SU-DHL-6 (cell line): ENCODE measurements at regions not wholly inside any gene's neighbourhood (a gene's known extent, or its start where the extent isn't known, plus 50 kb on each side); places are given as distances from the start of the nearest gene placed in this dataset.

Experiments
- H2AFZ ChIP-seq: fragments of 200-600 bp; sonication (generic); 2 replicates; pipeline ENCODE4 v1.6.1; 2014; ENCODE audit warnings: low read depth, mild to moderate bottlenecking, moderate library complexity, mixed read lengths, antibody characterized with exemption, low read length; ENCODE audit not compliant: severe bottlenecking
- H3F3A ChIP-seq: fragments of 200-600 bp; shearing (Covaris generic); 2 replicates; pipeline ENCODE4 v1.6.0; 2016; ENCODE audit warnings: antibody characterized with exemption, mild to moderate bottlenecking; ENCODE audit not compliant: insufficient read depth
- H3K27ac ChIP-seq: fragments of 200-600 bp; sonication (generic); 2 replicates; pipeline ENCODE4 v1.5.1; 2016; ENCODE audit warnings: low read depth, mild to moderate bottlenecking, low read length, moderate library complexity, mixed read lengths
- H3K27me3 ChIP-seq: fragments of 200-600 bp; sonication (generic), shearing (Covaris generic); 2 replicates; pipeline ENCODE4 v1.6.0; 2014; ENCODE audit warnings: mild to moderate bottlenecking, low read length
- H3K36me3 ChIP-seq: fragments of 200-600 bp; sonication (generic); 2 replicates; pipeline ENCODE4 v1.6.1; 2014; ENCODE audit warnings: mild to moderate bottlenecking, low read length, mixed read lengths
- H3K4me2 ChIP-seq: fragments of 300-600, 200-600 bp; shearing (Covaris generic), sonication (generic); 2 replicates; pipeline ENCODE4 v1.6.0; 2014; ENCODE audit warnings: low read length, low read depth, mild to moderate bottlenecking; ENCODE audit not compliant: poor library complexity, severe bottlenecking
- H3K4me3 ChIP-seq: fragments of 200-600 bp; sonication (generic); 2 replicates; pipeline ENCODE4 v1.5.1; 2014; ENCODE audit warnings: antibody characterized with exemption, low read length, mild to moderate bottlenecking, mixed read lengths; ENCODE audit not compliant: insufficient read depth, poor library complexity, severe bottlenecking
- H3K79me2 ChIP-seq: fragments of 200-600 bp; sonication (generic); 2 replicates; pipeline ENCODE4 v1.6.1; 2014; ENCODE audit warnings: mild to moderate bottlenecking, low read length, moderate library complexity; ENCODE audit not compliant: insufficient read depth
- H3K9ac ChIP-seq: fragments of 200-600 bp; sonication (generic); 2 replicates; pipeline ENCODE4 v1.7.0; 2014; ENCODE audit warnings: mild to moderate bottlenecking, low read length
- H3K9me2 ChIP-seq: fragments of 200-600 bp; sonication (generic); replicated peaks from 2 replicates; pipeline ENCODE4 v1.6.1; 2014; ENCODE audit warnings: low read length; ENCODE audit not compliant: insufficient read depth
- H3K9me3 ChIP-seq: fragments of 200-600 bp; sonication (generic); 2 replicates; pipeline ENCODE4 v1.6.1; 2014; ENCODE audit warnings: low read length, mixed read lengths; ENCODE audit not compliant: insufficient read depth
- H4K20me1 ChIP-seq: fragments of 200-600 bp; sonication (generic); 2 replicates; pipeline ENCODE4 v1.6.1; 2014; ENCODE audit warnings: low read depth, mild to moderate bottlenecking, antibody characterized with exemption, low read length, moderate library complexity, mixed read lengths
- EZH2phosphoT487 ChIP-seq: fragments of 200-600 bp; sonication (generic), shearing (Covaris generic); conservative IDR thresholded peaks from 2 replicates; pipeline ENCODE4 v1.6.1; 2018; ENCODE audit warnings: mild to moderate bottlenecking, antibody characterized with exemption, low read length, moderate library complexity, mixed read lengths
- TF ChIP-seq, protein P1 (sequence below): fragments of 200-600 bp; sonication (generic); IDR thresholded peaks from one replicate; pipeline ENCODE4 v1.5.1; 2017; ENCODE audit warnings: antibody characterized with exemption, mild to moderate bottlenecking, low read length, moderate library complexity; ENCODE audit not compliant: insufficient read depth, poor library complexity, severe bottlenecking

DNA sequence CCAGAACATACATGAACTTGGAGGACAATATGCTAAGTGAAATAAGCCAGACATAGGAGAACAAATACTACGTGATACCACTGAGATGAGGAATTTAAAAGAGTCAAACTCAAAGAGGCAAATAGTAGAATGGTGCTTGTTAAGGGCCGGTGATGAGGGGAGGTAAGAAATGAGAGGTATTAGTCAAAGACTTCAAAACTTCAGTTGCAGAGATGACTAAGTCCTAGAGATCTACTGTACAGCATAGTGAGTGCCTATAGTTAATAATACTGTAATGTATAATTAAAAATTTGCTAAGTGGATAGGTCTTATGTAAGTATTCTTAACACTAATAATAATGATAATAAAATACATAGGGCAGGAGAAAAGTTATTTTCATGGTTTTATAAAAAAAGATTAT lies 126.9 kb upstream of the VEGFC start:
- Histone ChIP-seq H3K79me2 (no peaks in the 10 kb centered on the region), H3K9me3 (no peaks in the 10 kb centered on the region), H3F3A (no peaks in the 10 kb centered on the region), H3K9ac (no peak overlapping the region), H3K4me2 (no peak overlapping the region), H3K4me3 (no peak overlapping the region), H4K20me1 (no peaks in the 10 kb centered on the region), H3K36me3 (no peaks in the 10 kb centered on the region), H2AFZ (no peak overlapping the region), H3K27ac (no peak overlapping the region), H3K27me3 (no peaks in the 10 kb centered on the region), H3K9me2 (no peaks in the 10 kb centered on the region)
- TF ChIP-seq, protein P1, sequence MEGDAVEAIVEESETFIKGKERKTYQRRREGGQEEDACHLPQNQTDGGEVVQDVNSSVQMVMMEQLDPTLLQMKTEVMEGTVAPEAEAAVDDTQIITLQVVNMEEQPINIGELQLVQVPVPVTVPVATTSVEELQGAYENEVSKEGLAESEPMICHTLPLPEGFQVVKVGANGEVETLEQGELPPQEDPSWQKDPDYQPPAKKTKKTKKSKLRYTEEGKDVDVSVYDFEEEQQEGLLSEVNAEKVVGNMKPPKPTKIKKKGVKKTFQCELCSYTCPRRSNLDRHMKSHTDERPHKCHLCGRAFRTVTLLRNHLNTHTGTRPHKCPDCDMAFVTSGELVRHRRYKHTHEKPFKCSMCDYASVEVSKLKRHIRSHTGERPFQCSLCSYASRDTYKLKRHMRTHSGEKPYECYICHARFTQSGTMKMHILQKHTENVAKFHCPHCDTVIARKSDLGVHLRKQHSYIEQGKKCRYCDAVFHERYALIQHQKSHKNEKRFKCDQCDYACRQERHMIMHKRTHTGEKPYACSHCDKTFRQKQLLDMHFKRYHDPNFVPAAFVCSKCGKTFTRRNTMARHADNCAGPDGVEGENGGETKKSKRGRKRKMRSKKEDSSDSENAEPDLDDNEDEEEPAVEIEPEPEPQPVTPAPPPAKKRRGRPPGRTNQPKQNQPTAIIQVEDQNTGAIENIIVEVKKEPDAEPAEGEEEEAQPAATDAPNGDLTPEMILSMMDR = no peak
- TF ChIP-seq EZH2phosphoT487 = no peak

DNA sequence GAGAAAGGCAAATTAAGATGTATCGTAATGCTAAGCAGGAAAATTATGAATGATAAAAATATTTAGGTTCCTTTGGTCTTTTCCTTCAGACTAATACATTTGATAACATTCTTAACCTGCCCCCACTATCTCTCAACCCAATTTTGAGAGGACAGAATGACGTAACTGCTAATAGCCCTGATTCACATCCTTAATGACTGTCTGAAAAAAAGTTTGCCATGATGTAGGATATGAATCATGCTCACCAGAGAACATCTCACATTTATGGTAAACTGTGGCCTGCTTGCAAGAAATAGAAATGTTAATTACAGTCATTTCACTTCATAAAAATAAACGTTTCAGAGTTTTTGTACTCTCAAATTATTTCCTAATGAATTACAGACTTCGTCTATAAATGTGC lies 128.0 kb upstream of the VEGFC start:
- no peaks in the 10 kb centered on the region for H3K79me2 ChIP-seq
- no peaks in the 10 kb centered on the region for H3F3A ChIP-seq
- no peaks in the 10 kb centered on the region for H3K9me3 ChIP-seq
- H3K9me2 ChIP-seq = no peaks in the 10 kb centered on the region
- no peak overlapping the region for H3K4me2 ChIP-seq
- H3K36me3 ChIP-seq = no peaks in the 10 kb centered on the region
- H3K27me3 ChIP-seq = no peaks in the 10 kb centered on the region
- H2AFZ ChIP-seq = no peak overlapping the region
- TF ChIP-seq, protein P1 = no peak
- TF ChIP-seq EZH2phosphoT487 = no peak
- H3K4me3 ChIP-seq = no peak overlapping the region
- H3K27ac ChIP-seq = no peak overlapping the region
- no peak overlapping the region for H3K9ac ChIP-seq
- no peaks in the 10 kb centered on the region for H4K20me1 ChIP-seq

DNA sequence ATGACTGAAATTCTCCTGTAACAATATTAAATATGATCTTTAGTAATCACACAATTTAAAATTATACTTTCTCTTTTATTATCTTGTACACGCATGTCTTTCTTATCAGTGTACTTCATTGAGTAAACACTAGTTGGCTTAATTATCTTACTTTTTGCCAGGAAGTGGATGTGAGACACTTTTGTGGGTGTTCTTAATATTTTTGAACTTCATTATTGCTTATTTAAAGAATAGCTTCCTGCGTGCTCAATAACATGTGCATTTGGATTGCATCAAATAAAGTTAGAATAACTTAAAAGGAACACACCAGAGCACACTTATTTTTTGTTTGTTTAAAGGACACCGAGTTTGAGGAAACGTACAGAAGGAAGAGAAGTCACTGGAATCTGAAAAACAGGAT lies 128.5 kb upstream of the VEGFC start:
- H4K20me1 ChIP-seq = no peaks in the 10 kb centered on the region
- TF ChIP-seq, protein P1 = no peak
- no peak for TF ChIP-seq EZH2phosphoT487
- H3K4me3 ChIP-seq = no peak overlapping the region
- no peaks in the 10 kb centered on the region for H3K79me2 ChIP-seq
- H3K27ac ChIP-seq = no peak overlapping the region
- no peaks in the 10 kb centered on the region for H3K9me2 ChIP-seq
- no peaks in the 10 kb centered on the region for H3K9me3 ChIP-seq
- no peak overlapping the region for H3K4me2 ChIP-seq
- H3K27me3 ChIP-seq = no peaks in the 10 kb centered on the region
- no peak overlapping the region for H3K9ac ChIP-seq
- H3K36me3 ChIP-seq = no peaks in the 10 kb centered on the region
- H2AFZ ChIP-seq = no peak overlapping the region
- H3F3A ChIP-seq = no peaks in the 10 kb centered on the region

DNA sequence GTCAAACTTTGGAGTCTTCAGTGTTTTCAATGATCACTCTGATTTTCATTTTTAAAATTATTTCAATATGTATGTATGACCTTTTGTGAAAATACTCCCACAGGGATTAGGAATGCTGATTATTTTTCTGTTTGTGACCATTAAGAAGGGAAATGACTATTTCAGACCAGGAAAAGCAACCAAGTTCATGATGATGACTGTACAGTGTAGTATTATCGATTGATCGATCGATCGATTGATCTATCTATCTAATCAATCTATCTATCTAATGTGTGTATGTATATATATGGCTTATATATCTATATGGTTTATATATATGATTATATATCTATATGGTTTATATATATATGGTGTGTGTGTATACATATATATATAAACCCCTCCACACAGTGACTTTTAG lies 131.5 kb upstream of the VEGFC start:
- Histone ChIP-seq H3F3A (no peaks in the 10 kb centered on the region), H3K79me2 (no peaks in the 10 kb centered on the region), H3K36me3 (no peaks in the 10 kb centered on the region), H3K9me2 (no peaks in the 10 kb centered on the region), H3K27me3 (no peaks in the 10 kb centered on the region), H4K20me1 (no peaks in the 10 kb centered on the region), H3K4me2 (no peak overlapping the region), H2AFZ (no peak overlapping the region), H3K9ac (no peak overlapping the region), H3K4me3 (no peak overlapping the region), H3K9me3 (no peaks in the 10 kb centered on the region), H3K27ac (no peak overlapping the region)
- TF ChIP-seq EZH2phosphoT487 = no peak
- TF ChIP-seq, protein P1 = no peak
